Gastroesophageal sphincter (tissue), 3 donors: ENCODE measurements at regions not wholly inside any gene's neighbourhood (a gene's known extent, or its start where the extent isn't known, plus 50 kb on each side); places are given as distances from the start of the nearest gene placed in this dataset.

ENCODE experiments used
- CTCF ChIP-seq, 4 experiments: fragments of 200-600 bp in 2 of 4; fragments of 450-650 bp in 2 of 4; sonication (generic) in 1 of 4; IDR thresholded peaks; one replicate each; pipeline ENCODE4 v1.5.1; 2017 to 2019; ENCODE audit warnings: antibody characterized with exemption in 4 of 4, mild to moderate bottlenecking in 2 of 4, moderate library complexity in 2 of 4
- EP300 ChIP-seq: sonication (generic); formaldehyde crosslinking; IDR thresholded peaks from one replicate; pipeline ENCODE4 v1.6.1; 2017; ENCODE audit warnings: antibody characterized with exemption, mild to moderate bottlenecking
- POLR2A ChIP-seq, 2 donors: fragments of 450-650 bp; IDR thresholded peaks; one replicate each; pipeline ENCODE4 v1.6.1; 2017; ENCODE audit warnings: antibody characterized with exemption in 2 of 2, mild to moderate bottlenecking in 2 of 2, moderate library complexity in 1 of 2
- POLR2AphosphoS5 ChIP-seq: sonication (generic); formaldehyde crosslinking; IDR thresholded peaks from one replicate; pipeline ENCODE4 v1.6.1; 2017; ENCODE audit warnings: antibody characterized with exemption

GRCh38 chr3:30350011-30350410 lies 256.4 kb upstream of the TGFBR2 start:
- TF ChIP-seq POLR2A (IDR thresholded peaks at IDR 0.05) (no peak), CTCF (IDR thresholded peaks at IDR 0.05) (no peak), EP300 (no peak), POLR2AphosphoS5 (no peak)
